HEK293 (cell line): ENCODE measurements at regions not wholly inside any gene's neighbourhood (a gene's known extent, or its start where the extent isn't known, plus 50 kb on each side); places are given as distances from the start of the nearest gene placed in this dataset.

Experiments
- CTCF ChIP-seq: fragments of 450-650 bp; formaldehyde crosslinking; IDR thresholded peaks from 2 replicates; pipeline ENCODE4 v1.5.1; 2016; ENCODE audit warnings: missing biosample characterization, missing genetic modification characterization
- HIC1 ChIP-seq: fragments of 450-650 bp; formaldehyde crosslinking; IDR thresholded peaks from 2 replicates; pipeline ENCODE4 v1.5.1; 2016; ENCODE audit warnings: missing biosample characterization, missing genetic modification characterization
- KLF10 ChIP-seq: fragments of 450-650 bp; IDR thresholded peaks from 2 replicates; pipeline ENCODE4 v1.5.1; 2018; ENCODE audit warnings: missing biosample characterization, mild to moderate bottlenecking, missing genetic modification characterization
- PBX3 ChIP-seq: sonication (generic); formaldehyde crosslinking; IDR thresholded peaks from 2 replicates; pipeline ENCODE4 v1.8.1; 2022; ENCODE audit warnings: mild to moderate bottlenecking, moderate library complexity, missing genetic modification reagents
- TSHZ1 ChIP-seq: fragments of 450-650 bp; formaldehyde crosslinking; IDR thresholded peaks from 2 replicates; pipeline ENCODE4 v1.5.1; 2016; ENCODE audit warnings: missing biosample characterization, missing genetic modification characterization, borderline replicate concordance
- ZBTB26 ChIP-seq: fragments of 450-650 bp; formaldehyde crosslinking; optimal IDR thresholded peaks from 2 replicates; pipeline ENCODE3; 2016; ENCODE audit warnings: missing biosample characterization, mild to moderate bottlenecking, missing genetic modification characterization
- ZFP37 ChIP-seq: fragments of 450-650 bp; formaldehyde crosslinking; IDR thresholded peaks from 2 replicates; pipeline ENCODE4 v1.5.1; 2016; ENCODE audit warnings: missing biosample characterization, missing genetic modification characterization
- ZFP41 ChIP-seq: fragments of 450-650 bp; formaldehyde crosslinking; IDR thresholded peaks from 2 replicates; pipeline ENCODE4 v1.5.1; 2016; ENCODE audit warnings: missing biosample characterization, missing genetic modification characterization, borderline replicate concordance
- ZFP69B ChIP-seq: fragments of 450-650 bp; formaldehyde crosslinking; IDR thresholded peaks from 2 replicates; pipeline ENCODE4 v1.5.1; 2016; ENCODE audit warnings: missing biosample characterization, missing genetic modification characterization
- ZNF433 ChIP-seq: fragments of 450-650 bp; formaldehyde crosslinking; IDR thresholded peaks from 2 replicates; pipeline ENCODE4 v1.5.1; 2016; ENCODE audit warnings: missing biosample characterization, missing genetic modification characterization, low read depth
- ZNF510 ChIP-seq: fragments of 450-650 bp; formaldehyde crosslinking; IDR thresholded peaks from 2 replicates; pipeline ENCODE4 v1.5.1; 2018; ENCODE audit warnings: mild to moderate bottlenecking, missing genetic modification characterization, missing biosample characterization; ENCODE audit not compliant: insufficient replicate concordance
- ZNF624 ChIP-seq: fragments of 450-650 bp; formaldehyde crosslinking; IDR thresholded peaks from 2 replicates; pipeline ENCODE4 v1.5.1; 2017; ENCODE audit warnings: missing biosample characterization, missing genetic modification characterization
- ZSCAN18 ChIP-seq: fragments of 450-650 bp; formaldehyde crosslinking; IDR thresholded peaks from 2 replicates; pipeline ENCODE4 v1.5.1; 2016; ENCODE audit warnings: missing biosample characterization, missing genetic modification characterization
- ZSCAN23 ChIP-seq: fragments of 450-650 bp; formaldehyde crosslinking; IDR thresholded peaks from 2 replicates; pipeline ENCODE4 v1.5.1; 2016; ENCODE audit warnings: missing biosample characterization, missing genetic modification characterization

- TF ChIP-seq CTCF (tag by site-specific recombination) (no peak), ZNF510 (tag by site-specific recombination) (no peak), ZFP69B (tag by site-specific recombination) (no peak), ZNF433 (tag by site-specific recombination) (no peak), ZFP37 (no peak), TSHZ1 (tag by site-specific recombination) (no peak), ZNF624 (tag by site-specific recombination) (no peak), ZBTB26 (tag by site-specific recombination) (no peak), KLF10 (no peak), ZSCAN23 (tag by site-specific recombination) (no peak), ZSCAN18 (tag by site-specific recombination) (no peak), PBX3 (CRISPR knock-in tag) (no peak), ZFP41 (tag by site-specific recombination) (no peak), HIC1 (tag by site-specific recombination) (no peak)
Measured at GRCh38 chr5:88507261-88507660, 238.6 kb upstream of the TMEM161B start.
